HCT116 (cell line): ENCODE measurements at regions not wholly inside any gene's neighbourhood (a gene's known extent, or its start where the extent isn't known, plus 50 kb on each side); places are given as distances from the start of the nearest gene placed in this dataset.

Experiments
- ATAC-seq: fragments of 200-7000 bp; cut with Tn5 transposase; 2 replicates; pipeline ENCODE4 v1.9.1; 2020; ENCODE audit warnings: mild to moderate bottlenecking, moderate library complexity
- BruUV-seq: library from RNA; stranded (reverse); fragments of 400-500 nt; replicated peaks from 2 replicates; lab custom pipeline; 2021; lab: Mats Ljungman, UMichigan
- CTCF ChIA-PET: fragments of 300-600 bp; sonication (Branson Sonifier 250); formaldehyde crosslinking; loops from one replicate; lab custom pipeline; 2021; ENCODE audit warnings: antibody characterized with exemption; lab: Charles Lee
- POLR2A ChIA-PET: fragments of 300-600, 350-600 bp; sonication (Branson Sonifier 250); formaldehyde crosslinking; loops from one replicate; lab custom pipeline; 2021; ENCODE audit warnings: antibody characterized with exemption; lab: Charles Lee
- RAD21 ChIA-PET, 2 experiments: fragments of 300-600 bp; sonication (Branson Sonifier 250); formaldehyde crosslinking; loops; one replicate each; lab custom pipeline; 2023; ENCODE audit warnings: low total read pairs in 2 of 2; ENCODE audit not compliant: uncharacterized antibody in 2 of 2, unreplicated experiment in 2 of 2, low non-redundant PET in 1 of 2; lab: Charles Lee
- DNase-seq: peaks from one replicate; pipeline ENCODE4 v3.0.0-alpha.2; 2010; ENCODE audit warnings: low read depth, low spot score
- H2AFZ ChIP-seq: fragments of 200-600 bp; shearing (Covaris generic), sonication (generic); 2 replicates; pipeline ENCODE4 v1.6.1; 2017; ENCODE audit warnings: low read depth, mixed run types, mixed read lengths, antibody characterized with exemption, low read length; ENCODE audit not compliant: poor library complexity, severe bottlenecking
- H3K27ac ChIP-seq: 2 replicates; pipeline ENCODE4 v1.5.1; 2012; ENCODE audit warnings: low read depth, low read length
- H3K27me3 ChIP-seq: fragments of 200-600 bp; sonication (generic); 2 replicates; pipeline ENCODE4 v1.6.1; 2016; ENCODE audit warnings: mixed run types, low read length, mixed read lengths; ENCODE audit not compliant: insufficient read depth
- H3K36me3 ChIP-seq, 2 experiments: fragments of 200-500 bp in 1 of 2; fragments of 200-600 bp in 1 of 2; sonication (Bioruptor generic) in 1 of 2; sonication (generic) in 1 of 2; 2 replicates each; pipeline versions ENCODE4 v1.5.1 to v1.6.1; 2014 to 2016; ENCODE audit warnings: low read length in 2 of 2, inconsistent platforms in 1 of 2, mixed read lengths in 1 of 2, mixed run types in 1 of 2; ENCODE audit not compliant: insufficient read depth in 2 of 2, control insufficient read depth in 1 of 2
- H3K4me1 ChIP-seq, 2 experiments: fragments of 200-600 bp in 1 of 2; sonication (generic) in 1 of 2; 2 replicates each; pipeline versions ENCODE4 v1.5.1 to v1.6.1; 2012 to 2017; ENCODE audit warnings: low read length in 2 of 2, inconsistent platforms in 1 of 2, mild to moderate bottlenecking in 1 of 2, mixed read lengths in 1 of 2, mixed run types in 1 of 2, moderate library complexity in 1 of 2; ENCODE audit not compliant: insufficient read depth in 2 of 2, control insufficient read depth in 1 of 2
- H3K4me2 ChIP-seq: fragments of 200-600 bp; sonication (generic); 2 replicates; pipeline ENCODE4 v1.6.1; 2017; ENCODE audit warnings: mixed run types, low read length, mixed read lengths
- H3K4me3 ChIP-seq, 2 experiments: fragments of 200-600 bp in 1 of 2; sonication (generic) in 1 of 2; replicated peaks in 1 of 2; 2 replicates each; pipeline ENCODE4 v1.5.1; 2011 to 2016; ENCODE audit warnings: low read length in 2 of 2, control low read depth in 1 of 2, low read depth in 1 of 2, mild to moderate bottlenecking in 1 of 2, mixed read lengths in 1 of 2, mixed run types in 1 of 2
- H3K79me2 ChIP-seq: fragments of 200-600 bp; sonication (generic); 2 replicates; pipeline ENCODE4 v1.6.1; 2017; ENCODE audit warnings: mild to moderate bottlenecking, mixed run types, low read length, moderate library complexity, mixed read lengths; ENCODE audit not compliant: insufficient read depth
- H3K9ac ChIP-seq: fragments of 200-600 bp; sonication (generic); 2 replicates; pipeline ENCODE4 v1.6.1; 2016; ENCODE audit warnings: low read length, mixed read lengths
- H3K9me2 ChIP-seq: fragments of 200-600 bp; sonication (generic), shearing (Covaris generic); 2 replicates; pipeline ENCODE4 v1.6.1; 2017; ENCODE audit warnings: mixed run types, mild to moderate bottlenecking, moderate library complexity; ENCODE audit not compliant: insufficient read depth
- H3K9me3 ChIP-seq, 2 experiments: fragments of 200-500 bp in 1 of 2; fragments of 200-600 bp in 1 of 2; sonication (Bioruptor generic) in 1 of 2; sonication (generic) in 1 of 2; 2 replicates each; pipeline ENCODE4 v1.6.1; 2014 to 2017; ENCODE audit warnings: low read length in 2 of 2, mixed read lengths in 2 of 2, inconsistent platforms in 1 of 2, low read depth in 1 of 2, mild to moderate bottlenecking in 1 of 2, mixed run types in 1 of 2, moderate library complexity in 1 of 2; ENCODE audit not compliant: control insufficient read depth in 1 of 2, insufficient read depth in 1 of 2
- H4K20me1 ChIP-seq: fragments of 200-600 bp; sonication (generic), shearing (Covaris generic); 2 replicates; pipeline ENCODE4 v1.6.1; 2017; ENCODE audit warnings: mixed run types, mild to moderate bottlenecking, moderate library complexity; ENCODE audit not compliant: insufficient read depth
- CEBPB ChIP-seq: IDR thresholded peaks from 2 replicates; pipeline ENCODE4 v1.6.1; 2012; ENCODE audit warnings: low read depth
- EZH2 ChIP-seq: fragments of 200-600 bp; sonication (generic); IDR thresholded peaks from 2 replicates; pipeline ENCODE4 v1.6.1; 2017; ENCODE audit warnings: antibody characterized with exemption, mixed run types
- SIN3A ChIP-seq: IDR thresholded peaks from 2 replicates; pipeline ENCODE4 v1.6.1; 2012; ENCODE audit warnings: low read depth
- SRF ChIP-seq: IDR thresholded peaks from 2 replicates; pipeline ENCODE4 v1.6.1; 2012; ENCODE audit warnings: low read depth
- ZFX ChIP-seq: fragments of 450-650 bp; IDR thresholded peaks from 2 replicates; pipeline ENCODE4 v1.6.1; 2017
- ZNF274 ChIP-seq: fragments of 200-500 bp; sonication (Bioruptor generic); IDR thresholded peaks from 2 replicates; pipeline ENCODE4 v1.6.1; 2014; ENCODE audit warnings: mild to moderate bottlenecking, low read depth, low read length, inconsistent platforms
- intact Hi-C: fragments of 100-400 bp; cut with micrococcal nuclease; formaldehyde crosslinking; loops from 2 replicates; pipeline ENCODE4 v1.10.0; 2022
- TF ChIP-seq, protein P1 (sequence below): IDR thresholded peaks from 2 replicates; pipeline ENCODE4 v1.6.1; 2011; ENCODE audit warnings: mild to moderate bottlenecking, low read length, moderate library complexity; ENCODE audit not compliant: insufficient replicate concordance; ENCODE audit errors: extremely low read depth
- TF ChIP-seq, protein P2 (sequence below): IDR thresholded peaks from 2 replicates; pipeline ENCODE4 v1.6.1; 2012

DNA sequence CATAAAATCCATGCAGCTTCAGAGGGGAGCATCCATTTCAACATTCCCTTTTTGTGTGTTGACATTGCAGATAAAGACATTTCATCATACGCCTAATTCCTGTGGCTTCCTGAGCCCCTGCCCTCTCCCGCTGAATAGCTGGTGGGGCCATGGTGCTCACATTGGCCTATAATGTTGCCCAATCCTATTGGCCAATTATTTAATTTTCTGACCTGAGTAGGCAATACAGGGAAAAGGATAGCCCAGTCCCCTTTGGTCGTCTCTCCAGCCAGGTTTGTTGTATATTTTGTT lies 163.8 kb upstream of the MYCN start:
- no peaks in the 10 kb centered on the region for H3K4me1 ChIP-seq
- H3K9me2 ChIP-seq, result no peaks in the 10 kb centered on the region
- ATAC-seq (no peak), DNase-seq (no peak)
- H3K27me3 ChIP-seq, result 0 out of 2 replicates have a peak, but pooled peaks cover 5% of the 10 kb centered on the region
- H3K9ac ChIP-seq, result no peak overlapping the region
- H2AFZ ChIP-seq, result no peak overlapping the region
- BruUV-seq, result no TSS peak
- ChIA-PET POLR2A (no interaction called here), RAD21 (no interaction called here), CTCF (no interaction called here)
- H3K79me2 ChIP-seq, result no peaks in the 10 kb centered on the region
- H3K4me3 ChIP-seq, result no peak overlapping the region
- H3K27ac ChIP-seq, result no peak overlapping the region
- H3K4me2 ChIP-seq, result no peak overlapping the region
- H3K36me3 ChIP-seq, result no peaks in the 10 kb centered on the region
- intact Hi-C loops, result no loop called here
- TF ChIP-seq, protein P1, sequence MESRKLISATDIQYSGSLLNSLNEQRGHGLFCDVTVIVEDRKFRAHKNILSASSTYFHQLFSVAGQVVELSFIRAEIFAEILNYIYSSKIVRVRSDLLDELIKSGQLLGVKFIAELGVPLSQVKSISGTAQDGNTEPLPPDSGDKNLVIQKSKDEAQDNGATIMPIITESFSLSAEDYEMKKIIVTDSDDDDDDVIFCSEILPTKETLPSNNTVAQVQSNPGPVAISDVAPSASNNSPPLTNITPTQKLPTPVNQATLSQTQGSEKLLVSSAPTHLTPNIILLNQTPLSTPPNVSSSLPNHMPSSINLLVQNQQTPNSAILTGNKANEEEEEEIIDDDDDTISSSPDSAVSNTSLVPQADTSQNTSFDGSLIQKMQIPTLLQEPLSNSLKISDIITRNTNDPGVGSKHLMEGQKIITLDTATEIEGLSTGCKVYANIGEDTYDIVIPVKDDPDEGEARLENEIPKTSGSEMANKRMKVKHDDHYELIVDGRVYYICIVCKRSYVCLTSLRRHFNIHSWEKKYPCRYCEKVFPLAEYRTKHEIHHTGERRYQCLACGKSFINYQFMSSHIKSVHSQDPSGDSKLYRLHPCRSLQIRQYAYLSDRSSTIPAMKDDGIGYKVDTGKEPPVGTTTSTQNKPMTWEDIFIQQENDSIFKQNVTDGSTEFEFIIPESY, result no peak
- no peak for TF ChIP-seq SIN3A
- TF ChIP-seq, protein P2, sequence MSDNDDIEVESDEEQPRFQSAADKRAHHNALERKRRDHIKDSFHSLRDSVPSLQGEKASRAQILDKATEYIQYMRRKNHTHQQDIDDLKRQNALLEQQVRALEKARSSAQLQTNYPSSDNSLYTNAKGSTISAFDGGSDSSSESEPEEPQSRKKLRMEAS, result no peak
- no peak for TF ChIP-seq EZH2
- no peak for TF ChIP-seq SRF
- no peak for TF ChIP-seq ZNF274
- TF ChIP-seq ZFX, result no peak
- TF ChIP-seq CEBPB, result no peak
- no peaks in the 10 kb centered on the region for H4K20me1 ChIP-seq
- H3K9me3 ChIP-seq, result no peaks in the 10 kb centered on the region
